IMR-90 (cell line): ENCODE measurements at regions not wholly inside any gene's neighbourhood (a gene's known extent, or its start where the extent isn't known, plus 50 kb on each side); places are given as distances from the start of the nearest gene placed in this dataset.

Experiments
- ATAC-seq: fragments of 200-7000 bp; cut with Tn5 transposase; 2 replicates; pipeline ENCODE4 v1.9.1; 2020; ENCODE audit warnings: low read depth, mild to moderate bottlenecking, moderate library complexity
- BruUV-seq: library from RNA; stranded (reverse); fragments of 400-500 nt; replicated peaks from 2 replicates; lab custom pipeline; 2021; lab: Mats Ljungman, UMichigan
- CTCF ChIA-PET: fragments of 300-600 bp; formaldehyde crosslinking; extraction: SDS; loops from one replicate; lab custom pipeline; 2021; ENCODE audit warnings: antibody characterized with exemption; lab: Yijun Ruan, JAX
- POLR2A ChIA-PET: fragments of 300-600 bp; sonication (Branson Sonifier 250); formaldehyde crosslinking; loops from one replicate; lab custom pipeline; 2022; ENCODE audit warnings: antibody characterized with exemption; ENCODE audit not compliant: unreplicated experiment; lab: Charles Lee
- DNase-seq: peaks from one replicate; pipeline ENCODE4 v3.0.0; 2013
- H2AFZ ChIP-seq: replicated peaks from 2 replicates; pipeline ENCODE3; 2013; ENCODE audit warnings: low read length, mild to moderate bottlenecking; ENCODE audit not compliant: poor library complexity
- H2AK5ac ChIP-seq: 2 replicates; pipeline ENCODE4 v1.6.1; 2013; ENCODE audit warnings: low read depth, low read length, inconsistent platforms
- H2AK9ac ChIP-seq: replicated peaks from 2 replicates; pipeline ENCODE3; 2013; ENCODE audit warnings: mild to moderate bottlenecking, low read depth, low read length, moderate library complexity; ENCODE audit not compliant: poor library complexity
- H2BK120ac ChIP-seq: 2 replicates; pipeline ENCODE4 v1.6.1; 2013; ENCODE audit warnings: low read depth, low read length, inconsistent platforms
- H2BK15ac ChIP-seq: 3 replicates; pipeline ENCODE4 v1.6.1; 2013; ENCODE audit warnings: low read depth, low read length, inconsistent platforms
- H2BK20ac ChIP-seq: 2 replicates; pipeline ENCODE4 v1.6.1; 2013; ENCODE audit warnings: low read depth, mild to moderate bottlenecking, inconsistent platforms, low read length, moderate library complexity
- H2BK5ac ChIP-seq: 2 replicates; pipeline ENCODE4 v1.6.1; 2013; ENCODE audit warnings: mild to moderate bottlenecking, low read depth, low read length, inconsistent platforms; ENCODE audit not compliant: poor library complexity, severe bottlenecking
- H3K14ac ChIP-seq: replicated peaks from 2 replicates; pipeline ENCODE4 v1.6.1; 2013; ENCODE audit warnings: low read depth, low read length, inconsistent platforms
- H3K18ac ChIP-seq: 2 replicates; pipeline ENCODE4 v1.6.1; 2013; ENCODE audit warnings: low read depth, low read length, control low read depth
- H3K23ac ChIP-seq: 2 replicates; pipeline ENCODE4 v1.6.1; 2013; ENCODE audit warnings: low read depth, low read length, inconsistent platforms
- H3K27ac ChIP-seq: 2 replicates; pipeline ENCODE4 v1.5.1; 2013; ENCODE audit warnings: mild to moderate bottlenecking, control low read depth, low read length; ENCODE audit not compliant: insufficient read depth
- H3K27me3 ChIP-seq: 2 replicates; pipeline ENCODE4 v1.6.1; 2013; ENCODE audit warnings: low read length; ENCODE audit not compliant: control insufficient read depth, insufficient read depth
- H3K36me3 ChIP-seq: 2 replicates; pipeline ENCODE4 v1.6.1; 2013; ENCODE audit warnings: low read length, mixed read lengths; ENCODE audit not compliant: control insufficient read depth, insufficient read depth
- H3K4ac ChIP-seq: 2 replicates; pipeline ENCODE4 v1.6.1; 2013; ENCODE audit warnings: low read depth, low read length, inconsistent platforms
- H3K4me1 ChIP-seq: 2 replicates; pipeline ENCODE4 v1.6.1; 2013; ENCODE audit warnings: low read length, mixed read lengths; ENCODE audit not compliant: control insufficient read depth, insufficient read depth
- H3K4me2 ChIP-seq: 2 replicates; pipeline ENCODE4 v1.6.1; 2013; ENCODE audit warnings: low read depth, mild to moderate bottlenecking, control low read depth, low read length, moderate library complexity
- H3K4me3 ChIP-seq: 2 replicates; pipeline ENCODE4 v1.5.1; 2013; ENCODE audit warnings: low read depth, mild to moderate bottlenecking, control low read depth, low read length, moderate library complexity; ENCODE audit not compliant: insufficient read depth
- H3K56ac ChIP-seq: 2 replicates; pipeline ENCODE4 v1.6.1; 2013; ENCODE audit warnings: low read length, inconsistent platforms; ENCODE audit not compliant: insufficient read depth; ENCODE audit errors: extremely low read depth
- H3K79me1 ChIP-seq, 2 experiments: 2 replicates each; pipeline ENCODE4 v1.6.1; 2013; ENCODE audit warnings: low read length in 2 of 2, inconsistent platforms in 1 of 2, low read depth in 1 of 2
- H3K9ac ChIP-seq: 2 replicates; pipeline ENCODE4 v1.6.1; 2013; ENCODE audit warnings: low read depth, low read length, control low read depth
- H3K9me1 ChIP-seq: 2 replicates; pipeline ENCODE4 v1.6.1; 2013; ENCODE audit warnings: low read length, inconsistent platforms; ENCODE audit not compliant: insufficient read depth
- H3K9me3 ChIP-seq: 2 replicates; pipeline ENCODE4 v1.6.1; 2013; ENCODE audit warnings: low read length; ENCODE audit not compliant: control insufficient read depth, insufficient read depth
- H4K20me1 ChIP-seq: 2 replicates; pipeline ENCODE4 v1.6.1; 2013; ENCODE audit warnings: low read length, inconsistent platforms; ENCODE audit not compliant: insufficient read depth
- H4K5ac ChIP-seq: 2 replicates; pipeline ENCODE4 v1.6.1; 2013; ENCODE audit warnings: mild to moderate bottlenecking, low read depth, low read length, control low read depth
- H4K8ac ChIP-seq, 2 experiments: 2 replicates each; pipeline ENCODE4 v1.6.1; 2013; ENCODE audit warnings: low read depth in 2 of 2, low read length in 2 of 2, control low read depth in 1 of 2, inconsistent platforms in 1 of 2
- H4K91ac ChIP-seq: 2 replicates; pipeline ENCODE4 v1.6.1; 2013; ENCODE audit warnings: low read depth, low read length, inconsistent platforms; ENCODE audit not compliant: insufficient read depth
- CEBPB ChIP-seq: IDR thresholded peaks from 2 replicates; pipeline ENCODE4 v1.6.1; 2012; ENCODE audit warnings: low read depth, low read length, improper control_type of control experiment
- CHD1 ChIP-seq: IDR thresholded peaks from 2 replicates; pipeline ENCODE4 v1.6.1; 2012; ENCODE audit warnings: low read depth, low read length, improper control_type of control experiment
- CTCF ChIP-seq: conservative IDR thresholded peaks from 2 replicates; pipeline ENCODE4 v1.5.1; 2012; ENCODE audit warnings: mild to moderate bottlenecking, low read depth, low read length, improper control_type of control experiment
- FOS ChIP-seq: fragments of 150-350 bp; IDR thresholded peaks from 2 replicates; pipeline ENCODE4 v1.6.1; 2016; ENCODE audit warnings: low read depth, low read length
- MAFK ChIP-seq: IDR thresholded peaks from 2 replicates; pipeline ENCODE4 v1.6.1; 2012; ENCODE audit warnings: low read depth, low read length, improper control_type of control experiment
- MAZ ChIP-seq: IDR thresholded peaks from 2 replicates; pipeline ENCODE4 v1.6.1; 2012; ENCODE audit warnings: low read depth, mild to moderate bottlenecking, low read length, improper control_type of control experiment, moderate library complexity, borderline replicate concordance
- MXI1 ChIP-seq: IDR thresholded peaks from 2 replicates; pipeline ENCODE4 v1.6.1; 2012; ENCODE audit warnings: low read depth, mild to moderate bottlenecking, low read length, moderate library complexity, borderline replicate concordance
- POLR2A ChIP-seq: IDR thresholded peaks from 2 replicates; pipeline ENCODE4 v1.6.1; 2012; ENCODE audit warnings: mild to moderate bottlenecking, low read depth, low read length
- RCOR1 ChIP-seq: IDR thresholded peaks from 2 replicates; pipeline ENCODE4 v1.6.1; 2012; ENCODE audit warnings: mild to moderate bottlenecking, low read length, improper control_type of control experiment; ENCODE audit not compliant: insufficient replicate concordance
- WGBS, 2 experiments: methylation state at CpG; one replicate each; pipeline versions ENCODE4 v1.1.5 to v1.1.7; 2013; ENCODE audit warnings: missing lambda C conversion rate in 2 of 2; ENCODE audit not compliant: insufficient read length in 1 of 2; ENCODE audit errors: extremely low coverage in 2 of 2; 5-methylcytosine and 5-hydroxymethylcytosine counted together
- dilution Hi-C: fragments of 300-500 bp; cut with HindIII; formaldehyde crosslinking; loops from one replicate; pipeline ENCODE4 v1.14.3; 2018; ENCODE audit warnings: low sequenced_read_pairs; ENCODE audit not compliant: unreplicated experiment
- in situ Hi-C: fragments of 300-500 bp; cut with MboI; formaldehyde crosslinking; loops from 3 replicates; pipeline ENCODE4 v1.14.3; 2019; ENCODE audit warnings: low sequenced_read_pairs, inconsistent platforms, mixed read lengths
- intact Hi-C: fragments of 100-400 bp; cut with micrococcal nuclease; formaldehyde crosslinking; loops from 2 replicates; pipeline ENCODE4 v1.10.0; 2022

- no peak overlapping the region for H3K56ac ChIP-seq
- H3K9ac ChIP-seq, result no peak overlapping the region
- H2BK15ac ChIP-seq, result no peak overlapping the region
- CTCF ChIA-PET, result no interaction called here
- no peak overlapping the region for H2BK5ac ChIP-seq
- no peak overlapping the region for H3K14ac ChIP-seq
- BruUV-seq, result no TSS peak
- in situ Hi-C loops, result no loop called here
- no peaks in the 10 kb centered on the region for H3K9me1 ChIP-seq
- H3K27ac ChIP-seq, result no peak overlapping the region
- no peaks in the 10 kb centered on the region for H4K20me1 ChIP-seq
- no peaks in the 10 kb centered on the region for H3K79me1 ChIP-seq
- no peaks in the 10 kb centered on the region for H3K36me3 ChIP-seq
- H3K4me3 ChIP-seq, result no peak overlapping the region
- no peaks in the 10 kb centered on the region for H3K4me1 ChIP-seq
- TF ChIP-seq MAFK, result no peak
- no peak for TF ChIP-seq POLR2A
- no peak for TF ChIP-seq CEBPB
- TF ChIP-seq RCOR1, result no peak
- TF ChIP-seq MAZ, result no peak
- no peak for TF ChIP-seq MXI1
- TF ChIP-seq CHD1, result no peak
- TF ChIP-seq CTCF, result no peak
- no peak for TF ChIP-seq FOS
- H2BK120ac ChIP-seq, result no peak overlapping the region
- no CpG with 5 or more reads among the region's 3 CpGs for WGBS, 2 experiments
- intact Hi-C loops, result no loop called here
- POLR2A ChIA-PET, result no interaction called here
- H3K4ac ChIP-seq, result no peak overlapping the region
- ATAC-seq (no peak), DNase-seq (no peak)
- H4K91ac ChIP-seq, result no peak overlapping the region
- no peak overlapping the region for H4K5ac ChIP-seq
- H3K27me3 ChIP-seq, result no peaks in the 10 kb centered on the region
- no peak overlapping the region for H2AK5ac ChIP-seq
- no peak overlapping the region for H3K4me2 ChIP-seq
- H3K9me3 ChIP-seq, result 0 out of 2 replicates have a peak, but pooled peaks cover 4% of the 10 kb centered on the region
- no peak overlapping the region for H2AK9ac ChIP-seq
- H2BK20ac ChIP-seq, result no peak overlapping the region
- dilution Hi-C loops, result no loop called here
- H3K23ac ChIP-seq, result no peak overlapping the region
- H2AFZ ChIP-seq, result no peak overlapping the region
- no peak overlapping the region for H3K18ac ChIP-seq
- H4K8ac ChIP-seq, result no peak overlapping the region
Measured at GRCh38 chr16:63618896-63619485, 1502.9 kb downstream of the CDH11 start.
